ENCODE measurements at regions not wholly inside any gene's neighbourhood (a gene's known extent, or its start where the extent isn't known, plus 50 kb on each side); places are given as distances from the start of the nearest gene placed in this dataset.
"Not testable (repeated sequence)": the region's sequence is repeated elsewhere in the genome, so short reads cannot be mapped to it uniquely, and the experiment has no call there.

- peaks cover 5 to 11% (median 6%) of the 10 kb centered on the region in 3 donors for H3K36me3 Mint-ChIP-seq
- H3K27me3 Mint-ChIP-seq (ENCODE audit: low read depth in 3 of 3); DNase-seq; H3K27ac Mint-ChIP-seq; H3K4me3 Mint-ChIP-seq; H3K4me1 Mint-ChIP-seq: not testable (repeated sequence)
- peaks cover 2 to 24% (median 10%) of the 10 kb centered on the region in 6 donors for H3K9me3 Mint-ChIP-seq
Measured at GRCh38 chr12:131395209-131395684, 315.6 kb upstream of the SFSWAP start.

- Mint-ChIP-seq H3K4me1 (no peaks in the 10 kb centered on the region), H3K9me3 (peaks cover 2 to 24% (median 10%) of the 10 kb centered on the region in 6 donors), H3K27ac (no peak overlapping the region), H3K27me3 (ENCODE audit: low read depth in 3 of 3) (peaks cover 3 to 6% (median 4%) of the 10 kb centered on the region in 3 donors), H3K4me3 (no peak overlapping the region), H3K36me3 (peaks cover 5 to 11% (median 6%) of the 10 kb centered on the region in 3 donors)
- no peak for DNase-seq
Measured at GRCh38 chr12:131395971-131396573, 314.8 kb upstream of the SFSWAP start.

- Mint-ChIP-seq H3K27ac (no peak overlapping the region), H3K9me3 (peaks cover 2 to 24% (median 10%) of the 10 kb centered on the region in 6 donors), H3K4me3 (no peak overlapping the region), H3K36me3 (peaks cover 5 to 11% (median 6%) of the 10 kb centered on the region in 3 donors), H3K27me3 (ENCODE audit: low read depth in 3 of 3) (peaks cover 3 to 6% (median 4%) of the 10 kb centered on the region in 3 donors), H3K4me1 (no peaks in the 10 kb centered on the region)
- DNase-seq: no peak
Measured at GRCh38 chr12:131397493-131398181, 313.3 kb upstream of the SFSWAP start.

- no peak overlapping the region for H3K4me3 Mint-ChIP-seq
- peaks cover 3 to 4% (median 3%) of the 10 kb centered on the region in 3 donors for H3K27me3 Mint-ChIP-seq (ENCODE audit: low read depth in 3 of 3)
- H3K9me3 Mint-ChIP-seq: peaks cover 2 to 21% (median 10%) of the 10 kb centered on the region in 6 donors
- no peaks in the 10 kb centered on the region for H3K4me1 Mint-ChIP-seq
- H3K36me3 Mint-ChIP-seq: peaks cover 5 to 11% (median 6%) of the 10 kb centered on the region in 3 donors
- DNase-seq: no peak
- no peak overlapping the region for H3K27ac Mint-ChIP-seq
Measured at GRCh38 chr12:131399000-131399399, 311.9 kb upstream of the SFSWAP start.

- Mint-ChIP-seq H3K36me3 (peaks cover 5 to 11% (median 6%) of the 10 kb centered on the region in 3 donors), H3K9me3 (peaks cover 3 to 16% (median 10%) of the 10 kb centered on the region in 6 donors)
- not testable (repeated sequence) for H3K4me1 Mint-ChIP-seq; H3K4me3 Mint-ChIP-seq; H3K27me3 Mint-ChIP-seq (ENCODE audit: low read depth in 3 of 3); DNase-seq; H3K27ac Mint-ChIP-seq
Measured at GRCh38 chr12:131400668-131401294, 310.1 kb upstream of the SFSWAP start.

GRCh38 chr12:131401907-131402633 is 308.8 kb upstream of the SFSWAP start:
- not testable (repeated sequence) for H3K4me3 Mint-ChIP-seq; DNase-seq; H3K27me3 Mint-ChIP-seq (ENCODE audit: low read depth in 3 of 3); H3K27ac Mint-ChIP-seq; H3K4me1 Mint-ChIP-seq
- Mint-ChIP-seq H3K36me3 (peaks cover 5 to 11% (median 6%) of the 10 kb centered on the region in 3 donors), H3K9me3 (peaks cover 0 to 12% (median 8%) of the 10 kb centered on the region in 6 donors)

- peaks cover 0 to 9% (median 6%) of the 10 kb centered on the region in 6 donors for H3K9me3 Mint-ChIP-seq
- peaks cover 5 to 11% (median 6%) of the 10 kb centered on the region in 3 donors for H3K36me3 Mint-ChIP-seq
- DNase-seq: no peak
- H3K4me3 Mint-ChIP-seq: no peak overlapping the region
- H3K4me1 Mint-ChIP-seq: no peaks in the 10 kb centered on the region
- H3K27ac Mint-ChIP-seq: no peak overlapping the region
- peaks cover 2 to 4% (median 3%) of the 10 kb centered on the region in 3 donors for H3K27me3 Mint-ChIP-seq (ENCODE audit: low read depth in 3 of 3)
Measured at GRCh38 chr12:131402781-131403396, 308.0 kb upstream of the SFSWAP start.

GRCh38 chr12:131403676-131404075 is 307.2 kb upstream of the SFSWAP start:
- Mint-ChIP-seq H3K27ac (no peak overlapping the region), H3K27me3 (ENCODE audit: low read depth in 3 of 3) (peaks cover 2 to 4% (median 4%) of the 10 kb centered on the region in 3 donors), H3K4me3 (no peak overlapping the region), H3K36me3 (peaks cover 0 to 7% (median 0%) of the 10 kb centered on the region in 3 donors), H3K4me1 (no peaks in the 10 kb centered on the region), H3K9me3 (peaks cover 0 to 4% (median under 1%) of the 10 kb centered on the region in 6 donors)
- DNase-seq: no peak

GRCh38 chr12:131404705-131405104 is 306.2 kb upstream of the SFSWAP start:
- peaks cover 0 to 4% (median 4%) of the 10 kb centered on the region in 3 donors for H3K27me3 Mint-ChIP-seq (ENCODE audit: low read depth in 3 of 3)
- no peak overlapping the region for H3K27ac Mint-ChIP-seq
- DNase-seq: no peak
- peaks cover 0 to under 1% (median 0%) of the 10 kb centered on the region in 3 donors for H3K36me3 Mint-ChIP-seq
- H3K4me1 Mint-ChIP-seq: no peaks in the 10 kb centered on the region
- no peak overlapping the region for H3K4me3 Mint-ChIP-seq
- H3K9me3 Mint-ChIP-seq: peaks cover 0 to 4% (median 0%) of the 10 kb centered on the region in 6 donors

GRCh38 chr12:131407221-131408035 is 303.5 kb upstream of the SFSWAP start:
- Mint-ChIP-seq H3K27me3 (ENCODE audit: low read depth in 3 of 3) (peaks cover 0 to 7% (median 2%) of the 10 kb centered on the region in 3 donors), H3K4me3 (no peak overlapping the region), H3K9me3 (peaks cover 0 to 4% (median 0%) of the 10 kb centered on the region in 6 donors), H3K4me1 (no peaks in the 10 kb centered on the region), H3K27ac (no peak overlapping the region), H3K36me3 (no peaks in the 10 kb centered on the region)
- DNase-seq: no peak

- Mint-ChIP-seq H3K4me1 (no peaks in the 10 kb centered on the region), H3K4me3 (no peak overlapping the region), H3K27me3 (ENCODE audit: low read depth in 3 of 3) (peaks cover 0 to 7% (median 2%) of the 10 kb centered on the region in 3 donors), H3K9me3 (peaks cover 0 to 4% (median 0%) of the 10 kb centered on the region in 6 donors), H3K36me3 (no peaks in the 10 kb centered on the region), H3K27ac (no peak overlapping the region)
- DNase-seq: no peak
Measured at GRCh38 chr12:131408036-131408365, 302.9 kb upstream of the SFSWAP start.

- peaks cover 0 to 4% (median 0%) of the 10 kb centered on the region in 6 donors for H3K9me3 Mint-ChIP-seq
- H3K4me3 Mint-ChIP-seq: no peak overlapping the region
- peaks cover 0 to 7% (median 2%) of the 10 kb centered on the region in 3 donors for H3K27me3 Mint-ChIP-seq (ENCODE audit: low read depth in 3 of 3)
- no peak for DNase-seq
- no peaks in the 10 kb centered on the region for H3K36me3 Mint-ChIP-seq
- H3K27ac Mint-ChIP-seq: no peak overlapping the region
- no peaks in the 10 kb centered on the region for H3K4me1 Mint-ChIP-seq
Measured at GRCh38 chr12:131408484-131408883, 302.4 kb upstream of the SFSWAP start.

Data from immature natural killer cell (primary cell).